GM12874 (cell line): ENCODE measurements at regions not wholly inside any gene's neighbourhood (a gene's known extent, or its start where the extent isn't known, plus 50 kb on each side); places are given as distances from the start of the nearest gene placed in this dataset.

Experiments
- CTCF ChIP-seq: IDR thresholded peaks from 2 replicates; pipeline ENCODE4 v1.5.1; 2011; ENCODE audit warnings: low read depth, mild to moderate bottlenecking, control low read depth, low read length, moderate library complexity; ENCODE audit not compliant: insufficient read depth

DNA sequence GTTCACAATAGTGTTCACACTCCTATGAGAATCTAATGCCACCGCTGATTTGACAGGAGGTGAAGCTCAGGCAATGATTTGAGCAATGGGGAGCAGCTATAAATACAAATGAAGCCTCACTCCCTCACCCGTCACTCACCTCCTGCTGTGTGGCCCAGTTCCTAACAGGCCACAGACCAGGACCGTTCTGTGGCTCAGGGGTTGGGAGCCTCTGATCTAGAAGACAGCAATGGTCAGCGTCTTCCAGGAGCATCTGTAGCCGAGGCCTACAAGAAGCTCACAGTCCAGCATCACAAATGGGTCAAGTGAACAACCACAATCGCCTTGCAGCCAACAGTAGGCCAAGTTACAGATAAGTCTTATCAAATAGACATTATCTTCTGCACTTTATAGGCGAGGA is 110.0 kb upstream of the SLC66A3 start:
- no peak for TF ChIP-seq CTCF

DNA sequence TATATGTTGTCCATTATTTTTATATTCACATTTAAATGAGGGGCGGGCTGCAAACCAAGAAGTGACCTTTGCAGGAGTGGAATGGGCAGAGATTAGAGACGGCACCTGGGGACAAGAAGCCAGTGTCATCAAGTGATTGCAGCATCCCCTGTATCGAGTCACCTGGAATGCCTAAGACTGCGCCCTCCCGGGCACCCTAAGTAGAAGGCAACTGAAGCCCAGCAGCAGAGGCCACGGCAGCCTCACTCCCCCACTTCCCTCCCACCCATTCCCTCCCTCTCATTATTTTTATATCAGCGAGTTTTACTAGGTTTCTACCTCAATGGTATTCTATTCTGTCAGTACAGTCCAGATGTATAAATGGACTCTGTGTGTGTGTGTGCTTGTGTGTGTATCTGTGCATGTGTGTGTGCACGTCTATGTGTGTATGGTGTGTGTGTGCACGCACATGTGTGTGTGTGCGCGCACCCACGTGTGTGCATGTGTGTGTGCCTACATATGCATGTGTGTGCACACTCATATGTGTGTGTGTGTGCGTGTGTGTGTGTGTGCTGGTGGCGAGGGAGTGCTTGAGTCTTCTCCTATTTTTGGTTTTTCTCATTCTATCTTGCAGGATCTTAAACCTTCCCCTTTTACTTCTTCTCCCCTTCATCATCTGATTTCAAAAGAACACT is 106.8 kb upstream of the SLC66A3 start:
- TF ChIP-seq CTCF: no peak

- TF ChIP-seq CTCF: no peak
Measured at GRCh38 chr2:11050565-11050964, 104.7 kb upstream of the SLC66A3 start.

GRCh38 chr2:11051280-11051679 is 104.0 kb upstream of the SLC66A3 start:
- TF ChIP-seq CTCF: no peak

GRCh38 chr2:11053546-11053945 is 101.7 kb upstream of the SLC66A3 start:
- no peak for TF ChIP-seq CTCF

DNA sequence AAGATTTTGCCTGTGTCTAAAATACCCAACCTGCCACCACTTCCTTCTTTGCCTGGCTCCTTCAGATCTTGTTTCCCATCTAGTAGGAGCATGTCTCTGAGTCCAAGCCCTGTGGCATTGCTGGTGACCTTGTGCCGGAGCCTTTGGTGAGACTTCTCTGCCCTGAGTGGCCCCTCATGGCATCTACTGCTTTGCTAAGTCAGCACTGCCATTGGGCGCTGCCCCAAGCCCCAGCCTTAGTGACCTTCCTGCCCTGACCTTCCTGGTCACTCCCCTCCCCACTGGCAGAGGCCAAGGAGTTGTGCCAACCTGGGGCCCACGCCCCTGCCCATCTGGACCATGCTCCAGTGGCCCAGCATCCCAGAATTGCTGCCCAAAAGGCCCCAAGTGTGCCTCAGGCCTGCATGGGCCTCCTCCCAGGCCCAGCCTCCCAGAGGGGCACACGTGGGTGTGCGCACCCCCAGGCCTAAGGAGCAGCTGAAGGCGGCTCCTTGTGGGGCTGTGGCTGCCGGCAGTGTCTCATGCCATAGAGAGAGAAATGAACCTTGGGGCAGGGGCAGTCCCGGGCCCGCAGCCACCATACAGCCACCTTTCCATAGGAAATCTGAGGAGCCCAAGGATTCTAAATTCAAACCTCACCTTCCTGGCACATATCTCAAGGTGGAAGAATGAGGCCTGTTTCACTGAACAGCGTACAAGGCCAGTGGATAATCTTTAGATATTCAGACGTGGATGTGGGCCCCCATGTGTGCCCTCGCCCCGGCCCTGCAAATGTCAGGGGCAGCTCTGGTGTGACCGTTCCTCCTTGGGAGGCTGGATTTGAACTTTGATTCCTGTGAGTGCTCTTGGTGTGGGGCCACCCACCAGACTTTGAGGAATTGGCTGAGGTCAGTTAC is 100.2 kb upstream of the SLC66A3 start:
- no peak for TF ChIP-seq CTCF

- TF ChIP-seq CTCF: no peak
Measured at GRCh38 chr2:11055679-11056215, 99.5 kb upstream of the SLC66A3 start.
